ENCODE measurements at regions not wholly inside any gene's neighbourhood (a gene's known extent, or its start where the extent isn't known, plus 50 kb on each side); places are given as distances from the start of the nearest gene placed in this dataset.

DNA sequence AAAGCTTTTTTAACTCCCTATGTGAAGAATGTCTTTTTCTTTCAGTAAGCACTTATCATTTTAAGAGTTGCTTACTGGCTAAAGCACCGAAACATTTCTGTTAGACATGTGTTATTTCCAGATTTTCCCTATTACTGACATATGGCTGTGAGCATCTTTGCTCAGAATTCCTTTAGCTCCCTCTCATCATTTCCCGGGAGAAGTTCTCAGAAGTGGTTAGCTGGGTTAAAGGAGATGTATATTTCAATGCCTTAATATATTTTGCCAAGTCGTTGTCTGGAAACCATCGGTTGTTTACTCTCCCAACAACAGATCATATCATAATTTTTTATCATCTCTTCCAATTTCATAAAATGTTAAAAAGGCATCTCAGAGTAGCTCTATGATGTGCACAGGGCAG is 396.5 kb downstream of the OCA2 start:
- no peak for ATAC-seq
- H3K4me1 ChIP-seq = no peaks in the 10 kb centered on the region
- no peak overlapping the region for H3K4me3 ChIP-seq
- H3K27ac ChIP-seq = no peak overlapping the region
- no peaks in the 10 kb centered on the region for H3K27me3 ChIP-seq
- DNase-seq = no peak
- H3K36me3 ChIP-seq = no peaks in the 10 kb centered on the region
- H3K9me3 ChIP-seq = no peaks in the 10 kb centered on the region
- TF ChIP-seq, protein P1, sequence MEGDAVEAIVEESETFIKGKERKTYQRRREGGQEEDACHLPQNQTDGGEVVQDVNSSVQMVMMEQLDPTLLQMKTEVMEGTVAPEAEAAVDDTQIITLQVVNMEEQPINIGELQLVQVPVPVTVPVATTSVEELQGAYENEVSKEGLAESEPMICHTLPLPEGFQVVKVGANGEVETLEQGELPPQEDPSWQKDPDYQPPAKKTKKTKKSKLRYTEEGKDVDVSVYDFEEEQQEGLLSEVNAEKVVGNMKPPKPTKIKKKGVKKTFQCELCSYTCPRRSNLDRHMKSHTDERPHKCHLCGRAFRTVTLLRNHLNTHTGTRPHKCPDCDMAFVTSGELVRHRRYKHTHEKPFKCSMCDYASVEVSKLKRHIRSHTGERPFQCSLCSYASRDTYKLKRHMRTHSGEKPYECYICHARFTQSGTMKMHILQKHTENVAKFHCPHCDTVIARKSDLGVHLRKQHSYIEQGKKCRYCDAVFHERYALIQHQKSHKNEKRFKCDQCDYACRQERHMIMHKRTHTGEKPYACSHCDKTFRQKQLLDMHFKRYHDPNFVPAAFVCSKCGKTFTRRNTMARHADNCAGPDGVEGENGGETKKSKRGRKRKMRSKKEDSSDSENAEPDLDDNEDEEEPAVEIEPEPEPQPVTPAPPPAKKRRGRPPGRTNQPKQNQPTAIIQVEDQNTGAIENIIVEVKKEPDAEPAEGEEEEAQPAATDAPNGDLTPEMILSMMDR (IDR thresholded peaks at IDR 0.05) = no peak
- intact Hi-C loops (cut with DNase I) = no loop called here

DNA sequence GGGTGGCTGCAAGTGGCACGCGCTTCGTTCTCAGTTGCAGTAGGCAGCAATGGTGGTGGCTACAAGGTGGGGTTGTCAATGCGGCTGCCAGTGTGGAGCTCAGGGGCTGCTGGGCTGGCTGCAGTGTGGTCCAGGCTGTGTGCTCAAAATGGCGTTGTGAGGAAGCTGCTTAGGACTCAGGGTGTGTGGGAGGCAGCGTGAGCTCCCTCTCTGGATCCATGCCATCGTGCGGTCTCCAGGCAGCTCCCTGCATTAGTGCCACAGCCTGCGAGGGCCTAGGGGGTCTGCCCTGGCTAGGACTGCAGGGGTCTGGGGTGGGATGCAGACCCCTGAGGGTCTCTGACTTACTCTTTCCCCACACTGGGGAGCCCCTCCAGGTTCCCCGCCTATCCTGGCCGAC is 397.2 kb downstream of the OCA2 start:
- H3K4me1 ChIP-seq = no peaks in the 10 kb centered on the region
- no peaks in the 10 kb centered on the region for H3K36me3 ChIP-seq
- no peaks in the 10 kb centered on the region for H3K27me3 ChIP-seq
- TF ChIP-seq, protein P1 (IDR thresholded peaks at IDR 0.05) = no peak
- H3K4me3 ChIP-seq = no peak overlapping the region
- H3K27ac ChIP-seq = no peak overlapping the region
- DNase-seq = no peak
- intact Hi-C loops (cut with DNase I) = no loop called here
- peak; percentile 19 for ATAC-seq
- H3K9me3 ChIP-seq = no peaks in the 10 kb centered on the region

DNA sequence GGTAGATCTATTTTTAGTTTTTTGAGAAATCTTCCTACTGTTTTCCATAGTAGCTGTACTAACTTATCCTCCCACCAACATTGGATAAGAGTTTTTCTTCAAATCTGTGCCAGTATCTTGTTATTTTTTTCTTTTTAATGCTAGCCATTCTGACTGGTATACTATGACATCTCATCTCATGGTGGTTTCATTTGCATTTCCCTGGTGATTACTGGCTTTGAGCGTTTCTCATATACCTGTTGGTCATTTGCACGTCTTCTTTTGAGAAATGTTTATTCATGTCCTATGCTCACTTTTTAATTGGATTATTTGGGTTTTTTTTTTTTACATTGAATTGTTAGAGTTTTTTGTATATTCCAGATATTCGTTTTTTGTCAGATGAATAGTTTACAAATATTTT is 398.1 kb downstream of the OCA2 start:
- H3K36me3 ChIP-seq = no peaks in the 10 kb centered on the region
- no peaks in the 10 kb centered on the region for H3K27me3 ChIP-seq
- no peak overlapping the region for H3K4me3 ChIP-seq
- no peaks in the 10 kb centered on the region for H3K4me1 ChIP-seq
- intact Hi-C loops (cut with DNase I) = no loop called here
- TF ChIP-seq, protein P1 (IDR thresholded peaks at IDR 0.05) = no peak
- DNase-seq = no peak
- no peak overlapping the region for H3K27ac ChIP-seq
- no peaks in the 10 kb centered on the region for H3K9me3 ChIP-seq
- ATAC-seq = no peak

DNA sequence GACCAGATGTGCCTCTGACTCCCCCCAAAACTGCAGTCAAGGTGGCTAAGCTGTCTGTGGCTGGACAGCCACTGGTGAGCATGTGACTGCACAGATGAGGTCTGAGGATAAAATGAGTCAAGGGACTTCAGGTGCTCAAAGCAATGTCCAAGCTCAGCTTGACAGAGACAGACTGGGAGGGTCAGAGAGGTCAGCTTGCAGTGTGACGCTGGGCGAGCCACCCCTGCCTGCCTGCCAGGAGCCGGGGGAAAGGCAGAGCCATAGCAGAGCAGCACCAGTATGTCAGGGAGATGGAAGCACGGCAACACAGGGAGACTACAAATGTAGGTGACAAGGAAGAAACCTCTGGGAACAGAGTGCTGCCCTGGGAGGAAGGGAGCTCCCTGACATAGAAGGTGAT is 399.4 kb downstream of the OCA2 start:
- H3K36me3 ChIP-seq = no peaks in the 10 kb centered on the region
- no peak overlapping the region for H3K4me3 ChIP-seq
- H3K27me3 ChIP-seq = no peaks in the 10 kb centered on the region
- TF ChIP-seq, protein P1 (IDR thresholded peaks at IDR 0.05) = no peak
- DNase-seq (no peak), ATAC-seq (no peak)
- no peak overlapping the region for H3K27ac ChIP-seq
- intact Hi-C loops (cut with DNase I) = no loop called here
- no peaks in the 10 kb centered on the region for H3K4me1 ChIP-seq
- no peaks in the 10 kb centered on the region for H3K9me3 ChIP-seq

DNA sequence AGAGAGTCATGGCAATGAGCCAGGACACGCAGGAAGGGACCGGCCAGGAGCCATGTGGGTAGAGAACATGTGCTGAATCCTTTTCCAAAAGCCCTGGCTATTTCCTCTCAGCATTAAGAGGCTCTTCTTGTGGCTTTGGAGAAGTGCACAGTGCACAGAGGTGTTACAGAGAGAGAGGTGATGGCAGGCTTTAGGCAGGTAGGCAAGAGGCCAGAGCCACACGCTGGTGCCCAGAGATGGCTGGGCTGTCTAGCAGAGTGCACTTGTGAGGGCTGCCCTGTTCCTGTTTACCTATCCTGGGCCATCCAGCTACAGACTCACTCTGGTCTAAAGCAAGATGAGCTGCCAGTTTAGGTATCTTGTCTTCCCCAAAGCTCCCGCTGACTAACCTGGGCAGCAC is 402.6 kb downstream of the OCA2 start:
- intact Hi-C loops (cut with DNase I) = no loop called here
- Histone ChIP-seq H3K36me3 (no peaks in the 10 kb centered on the region), H3K27ac (no peak overlapping the region), H3K9me3 (no peaks in the 10 kb centered on the region), H3K27me3 (no peaks in the 10 kb centered on the region), H3K4me3 (no peak overlapping the region), H3K4me1 (no peaks in the 10 kb centered on the region)
- DNase-seq = no peak
- TF ChIP-seq, protein P1 (IDR thresholded peaks at IDR 0.05) = no peak
- no peak for ATAC-seq

DNA sequence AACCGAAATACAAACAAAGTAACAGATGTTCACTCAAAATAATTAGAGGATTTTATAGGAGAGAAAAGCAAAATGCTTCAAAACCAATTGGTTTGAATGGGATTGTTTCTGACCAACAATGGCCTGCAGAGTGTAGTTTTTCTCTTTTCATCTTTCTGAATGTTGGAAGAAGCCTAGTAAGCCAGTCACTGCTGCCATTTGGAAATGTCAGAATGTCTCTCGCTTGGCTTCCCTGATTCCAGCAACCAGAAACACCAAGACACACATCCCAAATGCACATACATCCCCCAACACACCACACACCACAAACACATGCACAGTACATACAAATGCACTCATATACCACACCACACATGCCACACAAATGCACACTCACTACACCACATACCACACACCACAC is 403.4 kb downstream of the OCA2 start:
- DNase-seq (no peak), ATAC-seq (no peak)
- Histone ChIP-seq H3K9me3 (no peaks in the 10 kb centered on the region), H3K27ac (no peak overlapping the region), H3K4me1 (no peaks in the 10 kb centered on the region), H3K4me3 (no peak overlapping the region), H3K36me3 (no peaks in the 10 kb centered on the region), H3K27me3 (no peaks in the 10 kb centered on the region)
- intact Hi-C loops (cut with DNase I) = no loop called here
- TF ChIP-seq, protein P1 (IDR thresholded peaks at IDR 0.05) = no peak

Measured in upper lobe of right lung (tissue), 1 donor.